Bronchial epithelial cell (primary cell): ENCODE measurements at regions not wholly inside any gene's neighbourhood (a gene's known extent, or its start where the extent isn't known, plus 50 kb on each side); places are given as distances from the start of the nearest gene placed in this dataset.

Experiments used
- DNase-seq: peaks from one replicate; pipeline ENCODE4 v3.0.0-alpha.2; 2010; ENCODE audit warnings: low read depth
- FAIRE-seq: peaks from 2 replicates; lab custom pipeline; 2011; peaks lifted over from hg19 to GRCh38; lab: Jason Lieb, UNC
- H3K27me3 ChIP-seq: 2 replicates; pipeline ENCODE4 v1.5.1; 2011; ENCODE audit warnings: low read length; ENCODE audit not compliant: control insufficient read depth, insufficient read depth
- H3K36me3 ChIP-seq: 2 replicates; pipeline ENCODE4 v1.5.1; 2011; ENCODE audit warnings: low read length; ENCODE audit not compliant: control insufficient read depth, insufficient read depth
- H3K4me3 ChIP-seq: 2 replicates; pipeline ENCODE4 v1.5.1; 2011; ENCODE audit warnings: mild to moderate bottlenecking, low read depth, low read length, control low read depth
- CTCF ChIP-seq: IDR thresholded peaks from 2 replicates; pipeline ENCODE4 v1.5.1; 2011; ENCODE audit warnings: mild to moderate bottlenecking, moderate library complexity, low read length, control low read depth, inconsistent platforms; ENCODE audit not compliant: insufficient read depth, severe bottlenecking

GRCh38 chr10:78980354-78980753 lies 88.4 kb upstream of the ZMIZ1 start:
- no peak for FAIRE-seq
- DNase-seq: no peak
- TF ChIP-seq CTCF: no peak

GRCh38 chr10:78980815-78981214 lies 88.0 kb upstream of the ZMIZ1 start:
- TF ChIP-seq CTCF: no peak
- no peak for FAIRE-seq
- H3K27me3 ChIP-seq: peaks cover 10% of the 10 kb centered on the region
- no peak for DNase-seq
- H3K36me3 ChIP-seq: no peaks in the 10 kb centered on the region
- H3K4me3 ChIP-seq: no peak overlapping the region

More at GRCh38 chr10:78980354-78980753, 88.4 kb upstream of the ZMIZ1 start:
- H3K27me3 ChIP-seq: peaks cover 10% of the 10 kb centered on the region
- H3K4me3 ChIP-seq: no peak overlapping the region
- no peaks in the 10 kb centered on the region for H3K36me3 ChIP-seq

GRCh38 chr10:78981257-78981969 lies 87.4 kb upstream of the ZMIZ1 start:
- H3K27me3 ChIP-seq: peaks cover 10% of the 10 kb centered on the region
- DNase-seq (no peak), FAIRE-seq (no peak)
- H3K36me3 ChIP-seq: no peaks in the 10 kb centered on the region
- no peak for TF ChIP-seq CTCF
- no peak overlapping the region for H3K4me3 ChIP-seq

- no peak overlapping the region for H3K4me3 ChIP-seq
- no peaks in the 10 kb centered on the region for H3K36me3 ChIP-seq
- TF ChIP-seq CTCF: no peak
- no peak for FAIRE-seq
- no peak for DNase-seq
- H3K27me3 ChIP-seq: peaks cover 10% of the 10 kb centered on the region
These were observed 86.8 kb upstream of the ZMIZ1 start for GRCh38 chr10:78981970-78982281.

GRCh38 chr10:78982726-78983125 lies 86.0 kb upstream of the ZMIZ1 start:
- FAIRE-seq (no peak), DNase-seq (no peak)
- H3K36me3 ChIP-seq: no peaks in the 10 kb centered on the region
- no peak overlapping the region for H3K4me3 ChIP-seq
- peaks cover 10% of the 10 kb centered on the region for H3K27me3 ChIP-seq
- TF ChIP-seq CTCF: no peak

GRCh38 chr10:78983608-78984007 lies 85.2 kb upstream of the ZMIZ1 start:
- no peak for TF ChIP-seq CTCF
- Histone ChIP-seq H3K27me3 (peaks cover 10% of the 10 kb centered on the region), H3K4me3 (no peak overlapping the region), H3K36me3 (no peaks in the 10 kb centered on the region)
- DNase-seq (no peak), FAIRE-seq (peak; percentile 58)
